HG02938 (cell line): ENCODE measurements at regions not wholly inside any gene's neighbourhood (a gene's known extent, or its start where the extent isn't known, plus 50 kb on each side); places are given as distances from the start of the nearest gene placed in this dataset.

ENCODE experiments used
- ATAC-seq: cut with Tn5 transposase; IDR thresholded peaks from one replicate; pipeline ENCODE4 v1.9.1; 2021; ENCODE audit warnings: mild to moderate bottlenecking, moderate library complexity; ENCODE audit not compliant: unreplicated experiment

DNA sequence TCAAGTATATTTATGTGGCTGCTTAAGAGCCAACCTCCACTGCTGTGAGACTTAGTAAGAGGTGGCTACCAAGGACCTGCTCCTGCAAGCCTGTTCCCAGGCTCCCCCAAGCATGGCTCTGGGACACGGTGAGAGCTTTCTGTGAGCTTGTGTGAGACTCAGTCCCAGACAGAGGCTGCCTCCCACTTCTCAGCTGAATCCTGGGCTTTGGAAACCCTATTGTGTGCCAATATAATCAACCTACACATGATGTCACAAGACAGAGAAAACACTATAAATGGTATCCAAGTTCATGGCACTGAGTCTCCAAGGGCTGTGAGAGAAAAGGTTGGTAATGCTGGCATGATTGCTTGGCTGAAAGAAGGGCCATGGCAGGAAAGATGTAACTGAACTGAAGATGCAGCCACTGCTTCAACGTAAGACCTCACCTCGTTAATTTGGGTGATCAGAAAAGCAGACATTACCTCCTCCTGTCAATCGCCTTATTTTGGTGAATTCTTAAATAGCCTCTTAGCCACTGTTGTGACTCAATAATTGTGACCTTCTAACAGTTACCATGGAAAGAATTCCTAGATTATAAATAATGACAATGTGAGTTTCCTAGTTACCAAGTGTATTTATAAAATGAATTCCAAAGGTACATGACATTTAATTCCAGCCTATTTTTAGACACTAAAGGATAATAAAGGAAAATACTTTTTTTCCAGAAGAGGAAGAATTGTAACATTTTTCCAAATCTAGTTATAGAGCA lies 332.0 kb downstream of the IRS2 start:
- ATAC-seq = no peak

DNA sequence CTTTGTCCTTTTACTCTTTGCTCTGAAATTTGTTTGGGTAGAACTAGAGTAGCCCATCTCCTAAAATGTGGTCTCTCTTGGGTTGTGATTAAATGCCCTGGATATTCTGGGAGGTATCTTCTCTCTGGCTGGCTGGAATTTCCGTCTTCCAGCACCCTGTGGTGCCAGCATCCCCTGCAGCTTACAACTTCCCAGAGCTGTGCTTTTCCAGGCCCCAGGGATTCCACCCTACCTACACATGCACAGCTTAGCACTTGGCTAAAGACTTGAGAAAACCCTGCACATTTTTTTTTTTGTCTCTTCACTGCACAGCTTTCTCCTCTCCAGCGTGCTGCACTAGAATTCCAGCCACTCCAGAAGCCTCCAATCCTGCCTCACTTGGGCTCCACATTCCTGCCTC lies 334.7 kb downstream of the IRS2 start:
- no peak for ATAC-seq

DNA sequence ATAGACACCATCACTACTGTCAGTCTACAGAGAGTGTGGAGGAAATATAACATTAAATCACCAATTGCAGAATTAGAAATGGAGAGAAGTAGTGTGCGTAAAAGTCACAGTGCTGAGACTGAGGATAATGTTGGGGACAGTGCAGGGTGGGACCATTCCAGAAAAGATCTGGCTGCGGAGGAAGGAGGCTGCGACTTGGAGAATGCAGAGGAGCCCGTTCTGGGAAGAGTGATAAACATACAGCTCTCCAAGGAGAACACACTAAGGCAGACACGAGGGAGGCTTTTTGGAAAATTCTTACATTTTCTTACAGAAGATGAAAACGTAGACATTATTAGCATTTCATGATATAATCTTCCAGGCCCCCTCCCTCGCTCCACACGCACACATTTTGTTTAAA lies 337.8 kb downstream of the IRS2 start:
- no peak for ATAC-seq

DNA sequence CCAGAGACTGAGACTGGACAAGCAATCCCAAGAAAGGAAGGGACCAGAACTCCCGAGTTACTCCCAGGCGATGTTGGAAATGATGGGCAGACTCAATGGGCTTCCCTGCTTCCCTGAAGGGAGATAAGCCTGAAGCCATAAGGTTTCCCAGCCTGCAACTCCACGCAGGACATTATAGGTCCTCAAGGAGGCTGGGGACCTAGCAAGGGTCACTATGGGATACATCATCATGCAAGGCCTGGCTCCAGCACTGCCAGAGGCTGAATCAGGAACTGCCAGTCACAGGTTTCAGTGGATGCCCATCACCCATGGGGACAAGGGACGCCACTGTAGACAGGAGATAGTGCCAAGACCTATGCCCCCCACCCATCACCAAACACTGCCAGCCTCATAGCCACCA lies 338.7 kb downstream of the IRS2 start:
- no peak for ATAC-seq

DNA sequence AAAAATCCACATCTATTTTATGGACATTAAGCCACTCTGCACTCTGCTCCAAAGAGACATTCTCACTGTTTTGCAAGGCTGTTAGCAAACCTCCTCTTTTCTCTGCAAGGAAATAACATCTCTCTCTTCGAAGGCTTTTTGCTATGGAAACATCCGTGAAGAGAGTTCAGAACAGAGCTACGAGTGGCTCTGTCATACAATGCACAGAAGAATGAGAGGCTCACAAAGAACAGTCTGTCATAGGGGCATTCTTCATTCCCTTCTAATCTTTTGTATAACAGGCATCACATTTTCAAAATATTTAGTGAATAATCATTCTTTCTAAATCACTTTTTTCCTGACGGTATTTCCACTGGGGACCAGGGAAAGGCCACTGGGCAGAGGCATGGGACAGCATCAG lies 346.1 kb downstream of the IRS2 start:
- ATAC-seq = no peak

- ATAC-seq = no peak
Observed at GRCh38 chr13:109439813-109440212, 346.6 kb downstream of the IRS2 start.

- ATAC-seq = no peak
Observed at GRCh38 chr13:109436841-109437240, 349.5 kb downstream of the IRS2 start.

GRCh38 chr13:109436055-109436622 lies 350.2 kb downstream of the IRS2 start:
- no peak for ATAC-seq

DNA sequence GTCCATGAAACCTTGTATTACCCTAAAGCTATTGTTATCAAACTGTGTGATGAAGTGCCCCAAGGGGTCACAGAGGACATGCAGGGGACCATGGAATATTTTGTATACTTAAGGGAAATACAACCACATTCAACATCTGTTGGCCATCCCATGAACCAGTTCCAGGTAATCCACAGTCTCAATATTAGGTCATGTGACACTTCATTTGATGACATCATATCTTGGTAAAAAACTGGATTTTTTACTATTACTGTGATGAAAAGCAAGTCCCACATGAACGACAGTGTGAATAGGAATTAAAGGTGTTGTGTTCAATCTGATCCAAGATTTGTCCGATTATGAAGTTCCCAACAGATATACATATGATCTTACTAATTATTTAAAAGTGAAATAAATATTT lies 355.2 kb downstream of the IRS2 start:
- ATAC-seq = no peak

DNA sequence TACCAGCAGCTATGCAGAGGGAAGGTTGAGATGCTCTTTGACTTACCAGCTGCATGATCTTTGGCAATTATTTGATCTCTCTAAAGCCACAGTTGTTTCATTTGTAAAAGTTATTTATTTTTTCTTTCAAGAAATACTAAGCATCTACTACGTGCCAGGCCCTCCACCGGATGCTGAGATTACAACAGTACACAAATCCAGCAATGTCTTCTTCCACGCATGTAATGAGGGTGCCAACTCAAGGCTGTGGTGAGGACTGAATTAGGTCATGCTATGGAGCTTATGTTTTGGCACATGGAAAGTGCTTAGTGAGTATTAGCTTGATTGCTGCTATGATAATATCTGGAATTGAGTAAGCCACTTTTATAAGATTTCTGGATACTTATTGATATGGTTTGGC lies 358.2 kb downstream of the IRS2 start:
- no peak for ATAC-seq

- no peak for ATAC-seq
Observed at GRCh38 chr13:109427695-109428094, 358.7 kb downstream of the IRS2 start.

- ATAC-seq = no peak
Observed at GRCh38 chr13:109427148-109427547, 359.2 kb downstream of the IRS2 start.

GRCh38 chr13:109426690-109426990 lies 359.7 kb downstream of the IRS2 start:
- no peak for ATAC-seq

DNA sequence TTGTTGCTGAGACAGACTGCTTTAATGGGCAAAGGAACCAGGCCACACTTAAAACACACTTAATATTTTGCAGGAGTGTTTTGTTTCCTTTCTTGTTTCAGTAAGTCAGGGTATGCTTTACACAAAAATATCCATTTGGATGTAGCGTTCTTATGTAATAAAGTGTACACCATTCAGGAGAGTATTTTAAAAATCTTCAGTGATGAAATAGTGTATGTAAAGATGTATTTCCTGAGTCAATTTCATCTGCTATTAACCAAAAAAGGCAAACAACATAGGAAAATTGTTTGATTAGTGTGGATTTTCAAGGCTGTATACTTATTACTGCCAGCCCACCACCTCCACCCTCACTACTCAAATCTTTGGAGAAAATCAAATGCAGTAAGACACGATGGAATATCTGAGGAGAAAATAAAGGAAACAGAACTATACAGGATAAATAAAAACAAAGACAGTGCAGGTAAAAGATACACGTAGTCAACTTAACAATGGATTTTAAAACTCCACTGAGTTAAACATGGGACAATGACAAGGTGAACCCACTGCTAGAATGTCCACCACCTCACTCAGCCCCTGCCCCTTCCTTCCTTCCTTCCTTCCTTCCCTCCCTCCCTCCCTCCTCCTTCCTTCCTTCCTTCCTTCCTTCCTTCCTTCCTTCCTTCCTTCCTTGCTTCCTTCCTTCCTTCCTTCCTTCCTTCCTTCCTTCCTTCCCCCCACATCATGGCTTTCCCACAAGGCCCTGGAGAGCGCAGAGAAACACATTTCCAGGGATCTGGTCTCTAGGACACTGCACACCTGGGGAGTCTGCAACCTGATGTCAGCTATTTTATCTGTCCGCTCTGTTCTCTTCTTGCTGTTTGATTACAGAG lies 360.3 kb downstream of the IRS2 start:
- no peak for ATAC-seq

DNA sequence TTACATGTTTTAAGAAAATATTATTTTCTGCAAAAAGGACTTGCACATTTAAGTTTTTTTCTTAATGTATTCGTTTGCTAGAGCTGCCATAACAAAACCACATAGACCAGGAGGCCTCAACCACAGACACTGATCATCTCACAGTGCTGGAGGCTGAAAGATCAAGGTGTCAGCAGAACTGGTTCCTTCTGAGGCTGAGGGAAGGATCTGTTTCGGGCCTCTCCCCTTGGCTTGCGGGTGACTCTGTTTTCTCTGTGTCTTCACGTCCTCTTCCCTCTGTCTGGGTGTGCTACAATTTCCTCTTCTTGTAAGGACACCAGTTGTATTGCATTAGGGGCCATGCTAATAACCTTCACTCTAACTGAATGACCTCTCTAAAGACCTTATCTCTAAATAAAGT lies 364.2 kb downstream of the IRS2 start:
- ATAC-seq = no peak

GRCh38 chr13:109419896-109420295 lies 366.5 kb downstream of the IRS2 start:
- ATAC-seq = no peak

- no peak for ATAC-seq
Observed at GRCh38 chr13:109418111-109418510, 368.3 kb downstream of the IRS2 start.

DNA sequence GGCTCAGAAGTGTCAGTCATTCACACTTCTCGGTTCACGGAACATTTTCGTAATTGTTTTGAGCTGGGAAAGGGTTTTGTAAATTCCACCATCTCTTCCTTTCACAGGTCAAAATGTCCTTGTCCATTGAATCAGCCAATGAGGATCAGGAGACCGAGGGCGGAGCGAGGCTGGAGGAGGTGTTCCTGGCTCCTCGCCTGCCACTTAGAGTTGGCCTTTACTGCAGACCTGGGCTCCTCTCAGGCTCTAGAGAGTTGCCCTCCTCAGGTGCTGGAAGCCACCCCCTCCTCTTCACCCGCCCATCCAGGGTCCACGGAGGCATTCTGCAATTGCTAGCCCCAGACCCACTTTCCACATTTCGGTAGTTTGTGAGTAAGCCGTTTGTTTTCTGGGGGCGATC lies 370.4 kb downstream of the IRS2 start:
- ATAC-seq = no peak

DNA sequence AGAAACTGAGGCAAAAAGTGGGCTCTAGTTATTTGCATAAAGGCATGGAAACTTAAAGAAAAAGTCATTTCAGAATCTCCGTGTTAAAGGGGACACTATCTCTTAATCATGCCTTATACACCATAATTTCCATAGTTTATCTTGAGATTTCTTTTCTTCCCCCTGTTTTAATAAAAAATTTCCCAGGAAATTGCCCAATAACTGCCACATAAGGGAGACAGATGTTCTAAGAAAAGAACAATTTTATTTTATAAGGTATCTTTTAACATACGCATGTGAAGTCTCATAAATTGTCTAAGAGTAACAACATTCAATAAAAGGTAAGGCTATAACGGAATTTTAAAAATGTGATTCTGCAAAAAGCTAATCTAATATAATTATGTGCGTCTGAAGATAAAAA lies 371.3 kb downstream of the IRS2 start:
- no peak for ATAC-seq

GRCh38 chr13:109412283-109412901 lies 374.0 kb downstream of the IRS2 start:
- no peak for ATAC-seq

- no peak for ATAC-seq
Observed at GRCh38 chr13:109410868-109411267, 375.5 kb downstream of the IRS2 start.
